ENCODE measurements at regions not wholly inside any gene's neighbourhood (a gene's known extent, or its start where the extent isn't known, plus 50 kb on each side); places are given as distances from the start of the nearest gene placed in this dataset.
"Not testable (repeated sequence)": the region's sequence is repeated elsewhere in the genome, so short reads cannot be mapped to it uniquely, and the experiment has no call there.

- TF ChIP-seq CTCF (conservative IDR thresholded peaks at IDR 0.05 in 1 of 2, IDR thresholded peaks at IDR 0.05 in 1 of 2; ENCODE audit: low read depth in 1 of 2, low read length in 2 of 2); EZH2 (IDR thresholded peaks at IDR 0.05; ENCODE audit: low read length, missing control alignments): not testable (repeated sequence)
Observed at GRCh38 chr1:206387631-206388030, 82.6 kb upstream of the IKBKE start.
